ELR (cell line): ENCODE measurements at regions not wholly inside any gene's neighbourhood (a gene's known extent, or its start where the extent isn't known, plus 50 kb on each side); places are given as distances from the start of the nearest gene placed in this dataset.

Source experiments
- DNase-seq: peaks from one replicate; pipeline ENCODE4 v3.0.0-alpha.2; 2015; ENCODE audit warnings: low read depth

DNA sequence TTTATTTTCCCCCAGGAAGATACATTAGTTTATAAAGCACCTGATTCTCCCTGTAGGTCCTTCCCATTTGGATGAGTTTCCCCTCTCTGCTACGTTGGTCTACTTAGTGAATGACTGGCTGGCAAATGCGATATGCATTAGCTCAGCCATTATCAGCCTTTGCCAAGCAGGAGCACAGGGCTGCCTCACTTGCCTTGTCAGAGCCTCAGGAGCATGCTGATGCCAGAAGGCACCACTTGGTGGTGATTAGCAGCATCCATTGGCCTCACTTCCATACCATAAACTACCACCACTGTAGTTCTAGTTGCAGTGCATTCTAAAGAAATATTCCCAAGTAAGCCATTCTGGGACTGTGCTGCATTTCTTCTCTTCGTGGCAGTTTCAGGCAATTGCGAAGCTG, 442.8 kb upstream of the CHST9 start:
- peak; percentile 15 for DNase-seq

DNA sequence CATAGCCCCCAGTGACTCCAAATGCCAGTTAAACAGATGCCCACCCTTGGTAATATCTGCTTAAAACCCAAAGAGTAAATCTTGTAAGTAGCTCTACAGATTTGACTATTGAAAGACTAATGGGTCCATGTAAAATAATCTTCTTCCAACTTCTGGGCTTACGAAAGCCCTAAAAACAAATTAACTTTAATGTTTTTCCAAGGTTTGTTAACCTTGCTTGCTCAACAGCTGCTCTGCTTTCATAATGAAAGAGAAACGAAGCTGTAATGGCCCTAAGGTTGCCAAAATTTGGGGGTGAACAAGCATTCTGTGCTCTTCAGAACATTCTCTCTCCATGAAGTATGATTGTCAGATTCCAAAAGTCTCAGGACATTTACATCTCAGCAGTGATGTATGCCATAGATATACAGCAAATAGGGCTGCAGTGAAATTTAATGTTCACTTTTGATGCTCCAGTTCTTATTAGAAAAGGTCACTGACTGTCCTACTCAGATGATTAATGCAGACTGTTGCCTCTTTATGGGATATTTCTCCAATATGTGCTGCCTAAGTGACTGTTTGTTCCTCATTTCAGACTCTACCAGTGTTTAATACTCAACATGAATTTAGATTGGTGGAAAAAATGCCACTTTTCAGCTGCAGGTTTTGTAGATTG, 436.3 kb upstream of the CHST9 start:
- no peak for DNase-seq

DNA sequence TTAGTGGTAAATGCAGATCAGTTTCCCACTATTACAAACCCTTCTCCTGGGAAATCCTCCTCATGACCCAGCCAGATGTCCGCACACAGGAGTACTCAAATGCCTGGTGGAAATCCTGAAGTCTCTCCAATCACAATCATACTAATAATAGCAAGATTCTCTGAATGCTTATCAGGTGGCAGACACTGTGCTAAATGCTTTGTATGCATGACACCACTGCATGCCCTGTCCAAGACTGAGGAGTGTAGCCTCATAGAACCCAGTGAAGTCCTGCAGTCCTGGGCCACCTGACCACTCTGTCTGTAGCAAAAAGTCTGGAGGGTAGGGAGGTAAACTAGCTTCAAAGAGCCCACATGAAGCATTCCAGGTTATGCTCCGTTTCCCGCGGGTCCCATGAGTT, 434.8 kb upstream of the CHST9 start:
- DNase-seq, result no peak

DNA sequence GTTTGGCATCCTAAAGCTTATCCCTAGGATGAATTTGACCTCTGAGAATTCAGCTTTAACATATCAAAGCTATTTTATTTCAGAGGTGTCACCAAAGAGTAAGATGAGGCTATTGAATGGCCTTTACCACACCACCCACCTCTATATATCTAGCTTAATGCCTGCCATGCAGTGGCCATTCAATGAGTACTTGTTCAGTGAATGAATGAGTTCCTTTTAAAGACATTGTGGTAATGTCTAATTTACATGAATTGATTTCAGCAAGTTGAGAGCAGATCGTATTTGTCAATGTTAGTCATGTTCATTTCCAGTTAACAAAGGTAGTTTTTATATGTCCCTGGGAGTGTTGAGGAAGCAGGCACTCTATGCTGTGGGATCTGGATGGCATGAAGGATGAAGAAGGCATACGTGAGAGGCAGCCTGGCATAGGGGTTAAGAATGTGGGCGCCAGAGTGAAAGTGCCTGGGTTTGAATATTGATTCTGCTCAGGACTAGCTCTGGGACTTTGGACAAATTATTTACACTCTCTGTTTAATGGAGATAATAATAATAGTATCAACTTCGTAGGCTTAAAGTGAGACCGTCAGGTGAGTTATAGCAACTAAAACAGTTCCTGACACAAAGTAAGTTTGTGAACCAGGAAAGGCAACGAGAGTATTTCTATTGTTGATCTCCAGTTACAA, 434.1 kb upstream of the CHST9 start:
- no peak for DNase-seq

DNA sequence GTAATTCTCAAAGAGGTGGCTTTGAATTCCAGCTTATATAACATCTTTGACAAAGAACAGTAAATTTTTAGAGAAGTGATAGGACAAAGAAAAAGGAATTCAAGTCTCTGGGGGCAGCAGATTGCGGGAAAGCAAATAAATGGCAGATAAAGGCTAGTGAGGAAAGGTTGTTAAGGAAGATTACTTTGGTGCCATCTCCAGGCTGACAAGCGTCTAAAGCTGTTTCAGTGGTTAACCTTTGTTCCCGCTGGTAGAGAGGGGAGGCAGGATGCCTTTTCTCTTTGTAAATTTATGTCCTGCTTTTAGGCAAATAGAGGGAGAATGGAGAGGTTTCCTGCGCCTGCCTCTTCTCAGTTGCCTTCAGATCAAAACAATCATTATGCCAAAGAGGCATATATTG, 431.2 kb upstream of the CHST9 start:
- DNase-seq, result no peak

DNA sequence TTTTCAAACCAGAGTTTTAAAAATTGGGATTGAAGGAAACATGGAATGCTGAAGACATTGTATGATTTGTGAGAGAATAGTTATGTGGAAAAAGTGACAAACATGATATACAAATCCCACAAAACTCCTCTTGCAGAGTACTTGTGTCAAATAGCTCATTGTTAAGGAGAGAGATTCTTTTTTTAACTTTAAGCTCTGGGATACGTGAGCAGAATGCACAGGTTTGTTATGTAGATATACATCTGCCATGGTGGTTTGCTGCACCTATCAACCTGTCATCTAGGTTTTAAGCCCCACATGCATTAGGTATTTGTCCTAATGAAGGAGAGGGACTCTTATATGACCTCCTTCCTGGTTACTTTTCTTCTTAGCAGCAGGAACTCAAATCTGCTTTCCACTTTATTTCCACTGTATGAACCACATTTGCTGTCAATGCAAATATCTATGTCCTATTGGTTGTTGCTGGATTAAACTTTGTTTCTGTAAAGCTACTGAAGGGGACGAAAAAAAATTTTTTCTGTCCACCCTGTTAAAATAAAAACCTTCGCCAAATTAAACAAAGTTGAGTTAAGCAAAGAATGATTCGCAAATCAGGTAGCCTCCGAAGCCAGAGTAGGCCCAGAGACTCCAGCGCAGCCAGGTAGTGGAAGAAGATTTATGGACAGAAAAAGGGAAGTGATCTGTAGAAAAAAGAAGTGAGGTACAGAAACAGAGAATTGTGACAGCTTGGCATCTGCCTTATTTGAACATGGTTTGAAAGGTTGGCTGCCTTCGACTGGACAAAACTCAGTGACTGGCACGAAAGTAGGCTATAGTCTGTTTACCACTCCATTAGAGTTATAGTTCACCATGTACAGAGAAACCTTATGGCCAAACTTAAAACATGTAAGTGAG, 430.1 kb upstream of the CHST9 start:
- DNase-seq, result no peak

DNA sequence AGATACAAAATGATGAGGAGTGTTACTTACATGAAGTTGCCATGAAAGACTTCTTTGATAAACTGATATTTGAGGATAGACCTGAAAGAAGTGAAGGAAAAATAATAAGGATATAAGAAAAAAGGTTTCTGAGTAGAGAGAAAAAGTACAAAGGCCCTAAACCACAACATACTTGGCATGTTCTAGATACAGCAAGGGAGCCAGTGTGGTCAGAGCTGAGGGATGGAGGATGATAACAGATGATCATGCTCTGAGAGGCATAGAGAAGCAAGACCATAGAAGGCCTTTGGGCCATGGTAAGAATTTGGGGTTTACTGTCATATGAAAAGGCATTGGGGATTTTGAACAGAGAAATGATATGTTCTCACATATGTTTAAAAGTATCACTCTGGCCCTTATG, 424.1 kb upstream of the CHST9 start:
- no peak for DNase-seq

DNA sequence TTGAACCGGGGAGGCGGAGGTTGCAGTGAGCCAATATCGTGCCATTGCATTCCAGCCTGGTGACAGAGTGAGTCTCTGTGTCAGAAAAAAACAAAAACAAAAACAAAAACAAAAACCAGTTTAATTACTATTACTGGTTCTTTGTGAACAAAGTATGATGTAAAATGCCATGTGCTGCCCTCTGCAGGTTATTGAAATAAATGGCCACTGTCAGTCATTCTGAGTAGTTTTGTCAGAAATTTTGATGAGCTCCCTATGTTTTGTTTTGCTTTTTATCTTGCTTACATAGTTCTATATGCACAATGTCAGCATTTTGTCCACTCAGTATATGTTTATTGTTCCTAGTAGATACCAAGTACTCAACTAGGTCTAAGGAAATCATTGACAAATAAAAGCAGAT, 423.6 kb upstream of the CHST9 start:
- DNase-seq, result peak; percentile 36

DNA sequence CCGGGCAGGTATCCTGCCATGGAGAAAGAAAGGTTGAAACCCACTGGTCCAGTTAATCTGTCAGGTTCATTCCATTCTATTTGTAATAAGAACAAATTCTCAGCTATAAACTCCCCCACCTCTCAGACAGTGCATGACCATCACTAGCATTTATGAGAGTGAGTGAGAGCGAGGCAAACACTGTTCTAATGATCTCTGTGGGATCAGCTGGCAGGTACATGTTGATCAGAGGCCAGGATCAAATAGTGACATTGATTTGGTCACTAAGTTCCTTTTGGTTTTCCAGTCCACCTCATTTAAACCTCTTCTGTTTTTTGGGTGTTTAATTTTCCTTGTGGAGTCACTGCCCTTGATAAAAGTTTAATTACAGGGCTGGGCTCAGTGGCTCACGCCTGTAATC, 423.1 kb upstream of the CHST9 start:
- DNase-seq, result no peak

DNA sequence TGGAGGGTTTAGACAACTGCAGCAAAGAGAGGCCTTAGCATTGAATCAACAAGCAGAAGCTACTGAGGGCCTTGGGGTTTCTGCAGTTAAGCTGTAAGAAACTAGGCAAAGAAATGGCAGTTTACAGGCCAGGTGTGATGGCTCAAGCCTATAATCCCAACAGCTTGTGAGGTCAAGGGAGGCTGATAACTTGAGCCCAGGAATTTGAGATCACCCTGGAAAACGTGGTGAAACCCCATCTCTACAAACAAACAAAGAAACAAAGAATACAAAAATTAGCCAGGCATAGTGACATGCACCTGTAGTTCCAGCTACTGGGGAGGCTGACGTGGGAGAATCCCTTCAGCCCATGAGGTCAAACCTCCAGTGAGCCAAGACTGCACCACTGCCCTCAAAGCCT, 421.6 kb upstream of the CHST9 start:
- DNase-seq, result no peak

DNA sequence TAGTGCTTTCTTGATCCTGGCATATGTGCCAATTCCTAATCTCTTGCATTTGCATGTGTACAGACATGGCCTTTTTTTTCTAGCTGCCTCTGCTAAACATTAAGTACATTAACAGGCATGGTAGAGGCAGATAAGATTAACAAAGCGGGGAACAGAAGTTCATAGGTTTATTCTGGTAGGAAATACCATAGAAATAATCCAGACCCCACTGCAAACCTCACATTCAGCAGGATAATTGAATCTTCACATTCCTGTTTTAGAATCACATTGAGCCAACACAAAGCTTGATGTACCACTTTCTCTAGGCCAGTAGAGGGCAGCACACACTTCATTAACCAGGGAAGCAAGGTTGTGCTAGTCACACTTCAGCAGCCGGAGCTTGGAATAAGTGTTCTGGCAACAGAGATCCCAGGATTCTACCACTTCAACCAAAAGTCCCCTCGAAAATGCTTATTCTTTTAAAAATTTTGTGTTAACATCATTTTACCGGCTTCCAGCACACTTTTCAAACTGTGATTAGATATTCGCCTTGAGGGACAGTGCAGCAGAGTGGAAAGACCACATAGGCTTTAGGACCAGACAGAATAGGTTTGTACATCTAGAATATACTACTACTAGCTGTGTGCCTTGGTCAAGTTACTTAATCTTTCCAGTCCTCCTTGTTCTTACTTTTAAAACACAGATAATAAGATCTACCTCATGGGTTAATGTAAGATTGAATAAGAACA, 420.2 kb upstream of the CHST9 start:
- DNase-seq, result peak; percentile 76

DNA sequence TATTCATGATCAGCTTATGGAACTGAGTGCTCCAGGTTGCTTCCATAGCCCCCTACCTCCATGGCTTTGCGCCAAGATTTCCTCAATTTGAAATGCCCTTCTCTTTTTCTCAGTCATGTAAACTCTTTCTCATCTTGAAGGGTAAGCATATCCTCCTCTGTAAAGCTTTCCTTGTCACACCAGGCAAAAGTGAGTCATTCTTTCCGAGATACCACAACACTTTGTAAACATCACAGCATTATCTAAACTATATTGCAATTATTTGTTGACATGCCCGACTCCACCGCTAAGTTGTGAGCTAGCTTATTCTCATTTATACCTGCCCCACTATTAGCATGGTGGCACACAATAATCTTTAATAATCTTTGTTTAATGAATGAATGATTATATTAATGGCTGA, 419.5 kb upstream of the CHST9 start:
- DNase-seq, result peak; percentile 59

DNA sequence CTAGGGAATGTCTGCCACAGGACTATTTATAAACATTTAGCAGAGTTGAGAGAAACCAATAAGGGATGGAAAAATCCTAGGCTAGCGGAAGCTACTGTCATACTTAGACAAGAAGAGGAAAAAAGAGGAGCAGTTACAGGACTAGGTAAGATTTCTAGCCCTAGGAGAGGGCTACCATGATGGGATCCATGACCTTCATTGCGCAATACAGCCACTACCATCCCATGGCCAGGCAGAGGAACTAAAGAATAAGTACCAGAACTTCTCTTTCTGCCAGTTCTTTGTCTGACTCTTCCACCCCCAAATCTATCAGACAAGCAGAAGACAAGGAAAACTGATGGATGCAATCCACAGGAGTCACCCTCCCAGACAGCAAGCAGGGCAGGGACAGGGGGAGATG, 417.0 kb upstream of the CHST9 start:
- no peak for DNase-seq

DNA sequence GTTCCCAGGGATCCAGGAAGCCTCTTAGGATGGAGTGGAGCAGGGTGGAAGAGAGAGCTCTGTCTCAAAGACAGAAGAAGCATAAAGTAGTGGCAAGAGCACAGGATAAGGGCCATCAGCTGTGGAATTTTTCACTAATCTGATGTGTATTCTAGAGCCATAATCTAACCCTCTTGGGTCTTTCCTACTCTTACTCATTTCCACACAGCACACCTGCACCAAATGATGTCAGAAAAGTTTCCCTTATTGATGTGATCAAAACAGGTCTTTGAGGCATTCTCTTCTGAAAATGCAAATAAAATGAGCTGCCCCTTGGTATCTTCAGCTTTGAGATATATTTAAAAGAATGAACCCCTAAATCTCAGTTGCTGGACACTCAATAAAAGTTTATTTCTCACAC, 415.1 kb upstream of the CHST9 start:
- DNase-seq, result no peak

DNA sequence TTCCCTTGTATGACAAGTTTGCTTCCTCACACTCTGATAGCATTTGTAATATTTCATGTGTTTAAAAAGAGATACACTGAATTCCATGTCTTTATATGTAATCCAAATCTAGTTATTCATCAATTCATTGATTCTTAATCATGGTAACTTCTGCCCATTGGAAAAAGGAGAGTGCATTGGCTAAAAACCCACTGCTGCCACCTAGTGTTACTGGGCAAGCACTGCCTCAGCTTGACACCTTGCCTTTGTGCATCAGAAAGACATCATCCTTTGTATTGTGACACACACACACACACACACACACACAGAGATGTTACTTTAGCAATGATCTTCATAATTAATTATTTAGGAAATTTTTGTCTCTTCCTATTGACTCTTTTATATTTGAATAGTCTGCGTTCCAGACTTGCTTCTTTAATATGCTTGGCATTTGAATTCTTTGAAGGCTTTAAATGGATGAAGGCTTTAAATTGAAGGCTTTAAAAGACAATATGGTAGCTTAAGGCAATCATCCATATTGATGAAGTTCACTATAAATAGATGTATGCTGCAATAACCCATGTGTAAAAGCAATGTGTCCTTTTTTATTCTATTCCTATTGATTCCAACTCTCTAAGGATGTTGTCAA, 414.2 kb upstream of the CHST9 start:
- DNase-seq, result peak; percentile 58

DNA sequence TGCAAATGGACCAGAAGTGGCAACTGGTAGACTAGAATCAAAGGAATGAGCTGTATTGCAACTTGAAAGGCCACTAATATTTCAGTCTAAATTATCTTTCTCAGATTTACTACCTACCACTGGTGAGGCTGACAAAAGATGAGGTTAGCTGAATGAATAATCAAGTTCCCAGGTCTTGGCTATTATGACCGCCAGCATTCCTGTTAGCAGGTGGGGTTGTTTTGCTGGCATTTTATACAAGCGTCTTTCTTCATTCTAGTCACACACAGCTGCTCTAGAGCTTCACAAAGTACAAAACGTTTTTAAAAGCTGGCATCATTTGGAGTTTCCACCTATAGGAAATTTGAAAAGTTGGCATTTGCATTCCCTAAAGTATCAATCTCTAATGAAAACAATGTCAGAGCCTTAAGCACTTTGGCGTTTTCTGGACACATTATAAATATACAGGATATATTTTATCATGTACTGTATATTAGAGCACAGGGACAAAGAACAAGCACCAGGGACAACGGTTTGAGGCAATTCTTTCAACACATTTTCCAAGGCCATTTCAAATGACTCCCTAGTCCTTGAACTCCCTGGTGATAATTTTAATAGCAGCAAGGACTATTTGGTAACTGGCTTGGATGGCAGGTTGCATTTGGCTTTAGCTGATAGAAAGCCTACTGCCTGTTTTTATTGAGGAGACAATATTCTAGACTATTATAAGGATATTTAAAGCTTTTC, 410.2 kb upstream of the CHST9 start:
- no peak for DNase-seq

DNA sequence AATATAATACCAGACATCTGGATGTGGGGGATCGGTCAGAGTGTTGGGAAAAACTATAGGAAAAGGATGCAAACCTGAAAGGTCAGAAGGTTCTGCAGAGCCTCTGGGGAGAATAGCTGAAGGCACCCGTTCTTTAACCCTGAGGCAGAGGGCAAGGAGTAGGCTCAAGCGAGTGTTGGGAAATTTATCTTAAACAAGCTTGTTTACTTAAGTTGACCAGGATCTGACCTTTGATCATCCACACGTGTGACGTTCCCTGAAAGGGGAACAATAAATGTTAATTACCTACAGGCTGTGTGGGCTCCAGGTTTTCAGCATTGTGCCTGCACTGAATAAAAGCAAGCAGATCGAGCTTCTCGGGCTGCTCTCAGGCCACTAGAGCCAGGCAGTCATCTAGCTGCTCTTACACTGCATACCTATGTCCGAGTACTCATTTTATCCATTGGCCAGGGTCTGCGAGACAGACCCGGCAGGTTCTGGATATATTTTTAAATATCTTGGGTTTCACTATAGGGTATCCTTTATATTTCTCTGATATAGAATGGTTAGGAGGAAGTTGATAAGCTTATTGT, 400.6 kb upstream of the CHST9 start:
- no peak for DNase-seq

DNA sequence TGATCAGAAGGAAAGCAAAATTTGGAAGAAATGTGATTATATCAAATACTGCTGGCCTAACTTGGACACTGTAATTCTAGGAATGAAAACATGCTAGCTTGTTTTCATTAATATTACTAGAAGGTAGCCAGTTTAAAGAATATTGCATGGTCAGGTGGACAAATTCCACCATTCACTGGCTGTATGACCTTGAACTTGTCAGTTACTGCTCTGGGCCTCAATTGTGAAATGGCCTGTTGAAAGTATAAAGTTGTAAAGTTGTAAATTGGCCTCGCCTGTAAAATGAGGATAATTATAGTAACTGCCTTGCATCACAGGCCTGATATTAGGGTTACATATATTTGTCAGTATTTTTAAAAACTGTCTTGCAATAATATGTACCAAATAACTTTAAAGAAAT, 398.4 kb upstream of the CHST9 start:
- no peak for DNase-seq

DNA sequence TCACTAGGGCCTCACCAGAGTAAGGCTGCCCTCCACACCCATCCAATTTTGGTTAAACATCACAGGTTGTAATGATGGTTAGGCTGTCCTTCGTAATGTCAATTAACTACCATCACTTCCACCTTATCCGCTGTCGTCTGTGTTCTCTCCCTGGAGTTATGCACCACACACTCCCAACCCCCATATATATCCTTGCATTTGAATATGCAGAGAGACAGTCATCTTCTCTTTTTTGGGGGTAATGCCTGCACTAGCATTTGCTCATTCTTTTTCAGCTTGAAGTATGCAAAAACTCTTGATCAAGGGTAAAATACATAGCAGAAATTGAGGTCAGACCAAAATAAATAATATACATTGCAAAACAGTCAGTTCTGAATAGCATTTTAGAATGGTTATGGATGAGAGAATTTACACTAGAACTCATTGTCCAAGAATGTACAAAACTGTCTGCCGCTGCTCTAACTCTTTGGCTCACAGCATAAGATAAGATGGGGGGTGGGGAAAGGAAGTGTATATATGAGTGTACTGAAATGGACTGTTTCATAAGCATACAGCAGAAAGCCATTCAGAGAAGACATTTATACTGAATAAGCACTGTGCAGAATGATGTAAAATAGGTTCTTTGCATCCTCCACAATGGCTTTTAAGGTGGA, 397.8 kb upstream of the CHST9 start:
- no peak for DNase-seq

DNA sequence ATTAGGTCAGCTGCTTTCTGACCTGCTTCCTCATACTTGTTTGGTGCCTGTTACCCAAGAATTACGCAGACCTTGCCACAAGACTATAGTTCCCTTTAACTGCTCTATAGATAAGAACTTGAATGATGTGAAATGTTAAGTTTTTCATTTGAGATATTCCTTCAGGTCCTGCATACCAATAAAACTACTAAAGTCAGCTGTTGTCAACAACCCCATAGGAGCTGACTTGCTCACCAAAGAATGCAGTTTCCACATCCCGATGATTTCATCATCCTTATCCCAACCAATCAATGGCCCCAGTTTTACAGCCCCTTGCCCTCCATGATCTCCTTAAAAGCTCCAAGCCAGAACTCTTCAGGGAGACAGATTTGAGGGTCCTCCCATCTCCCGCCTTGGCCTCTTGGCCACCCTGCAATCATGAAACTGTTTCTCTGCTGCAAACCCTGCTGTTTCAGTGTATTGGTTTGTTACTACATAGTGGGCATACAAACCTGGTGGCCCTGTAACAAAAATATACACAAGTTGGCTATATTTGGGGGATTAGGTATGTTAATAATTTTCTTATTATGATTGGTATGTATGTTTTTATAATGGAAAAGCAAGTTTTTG, 396.3 kb upstream of the CHST9 start:
- DNase-seq, result no peak
